Thyroid gland (tissue), 4 donors: ENCODE measurements at regions not wholly inside any gene's neighbourhood (a gene's known extent, or its start where the extent isn't known, plus 50 kb on each side); places are given as distances from the start of the nearest gene placed in this dataset.

Experiments used
- DNase-seq, 2 donors: peaks; one replicate each; pipeline ENCODE4 v3.0.0-alpha.2; 2019
- H3K27ac ChIP-seq, 3 donors: fragments of 200-600 bp; sonication (generic); 1 replicate in 2 of 3; 2 replicates in 1 of 3; pipeline ENCODE4 v1.5.1; 2016 to 2019; ENCODE audit warnings: mild to moderate bottlenecking in 1 of 3, moderate library complexity in 1 of 3
- H3K27me3 ChIP-seq: fragments of 200-600 bp; sonication (generic); one replicate; pipeline ENCODE4 v1.5.1; 2019
- H3K36me3 ChIP-seq, 2 donors: fragments of 200-600 bp; sonication (generic); one replicate each; pipeline ENCODE4 v1.5.1; 2016 to 2019
- H3K4me1 ChIP-seq, 2 donors: fragments of 200-600 bp; sonication (generic); one replicate each; pipeline ENCODE4 v1.5.1; 2017 to 2019
- H3K4me3 ChIP-seq, 3 donors: fragments of 200-600 bp; sonication (generic); replicated peaks in 1 of 3; 1 replicate in 2 of 3; 2 replicates in 1 of 3; pipeline ENCODE4 v1.5.1; 2016; ENCODE audit warnings: mild to moderate bottlenecking in 1 of 3
- H3K9me3 ChIP-seq: fragments of 200-600 bp; sonication (generic); one replicate; pipeline ENCODE4 v1.5.1; 2017
- CTCF ChIP-seq, 6 experiments: fragments of 200-600 bp in 3 of 6; fragments of 450-650 bp in 3 of 6; sonication (generic) in 3 of 6; IDR thresholded peaks; one replicate each; pipeline ENCODE4 v1.5.1; 2016 to 2019; ENCODE audit warnings: antibody characterized with exemption in 6 of 6, mild to moderate bottlenecking in 2 of 6, inconsistent platforms in 1 of 6, moderate library complexity in 1 of 6
- POLR2A ChIP-seq, 2 donors: fragments of 450-650 bp; IDR thresholded peaks; one replicate each; pipeline ENCODE4 v1.6.1; 2017; ENCODE audit warnings: antibody characterized with exemption in 2 of 2, mild to moderate bottlenecking in 2 of 2, moderate library complexity in 1 of 2
- WGBS, 2 donors: methylation state at CpG; one replicate each; pipeline ENCODE4 v1.1.5; 2017; 5-methylcytosine and 5-hydroxymethylcytosine counted together
- intact Hi-C: fragments of 100-400 bp; cut with DNase I; formaldehyde crosslinking; loops from one replicate; pipeline ENCODE4 v1.15.1; 2023

GRCh38 chr4:13268703-13269102 lies 215.4 kb downstream of the RAB28 start:
- DNase-seq = no peak
- no peak overlapping the region for H3K4me3 ChIP-seq
- H3K4me1 ChIP-seq = no peaks in the 10 kb centered on the region
- H3K27ac ChIP-seq = no peak overlapping the region
- no peaks in the 10 kb centered on the region for H3K36me3 ChIP-seq
- 87 to 89% methylated on average over 3 of the region's 3 CpGs for WGBS, 2 donors
- H3K9me3 ChIP-seq = no peaks in the 10 kb centered on the region
- intact Hi-C loops = no loop called here
- H3K27me3 ChIP-seq = no peaks in the 10 kb centered on the region
- no peak for TF ChIP-seq POLR2A (IDR thresholded peaks at IDR 0.05)
- TF ChIP-seq CTCF (IDR thresholded peaks at IDR 0.05) = no peak

- no peak for TF ChIP-seq CTCF (IDR thresholded peaks at IDR 0.05)
- no peak for TF ChIP-seq POLR2A (IDR thresholded peaks at IDR 0.05)
- Histone ChIP-seq H3K4me1 (no peaks in the 10 kb centered on the region), H3K27me3 (no peaks in the 10 kb centered on the region), H3K36me3 (no peaks in the 10 kb centered on the region), H3K4me3 (no peak overlapping the region), H3K27ac (no peak overlapping the region), H3K9me3 (no peaks in the 10 kb centered on the region)
- 85 to 87% methylated on average over 4 of the region's 4 CpGs for WGBS, 2 donors
- DNase-seq = no peak
- intact Hi-C loops = no loop called here
Measured at GRCh38 chr4:13268165-13268564, 216.0 kb downstream of the RAB28 start.

GRCh38 chr4:13267091-13267490 lies 217.0 kb downstream of the RAB28 start:
- Histone ChIP-seq H3K9me3 (no peaks in the 10 kb centered on the region), H3K4me1 (no peaks in the 10 kb centered on the region), H3K36me3 (no peaks in the 10 kb centered on the region), H3K4me3 (no peak overlapping the region), H3K27me3 (no peaks in the 10 kb centered on the region), H3K27ac (no peak overlapping the region)
- intact Hi-C loops = no loop called here
- no peak for DNase-seq
- 72 to 80% methylated on average over 2 of the region's 2 CpGs for WGBS, 2 donors
- TF ChIP-seq POLR2A (IDR thresholded peaks at IDR 0.05) = no peak
- no peak for TF ChIP-seq CTCF (IDR thresholded peaks at IDR 0.05)

- WGBS, 2 donors = 85 to 87% methylated on average over 3 of the region's 3 CpGs
Measured at GRCh38 chr4:13266687-13267086, 217.5 kb downstream of the RAB28 start.

GRCh38 chr4:13263967-13264525 lies 220.1 kb downstream of the RAB28 start:
- Histone ChIP-seq H3K9me3 (no peaks in the 10 kb centered on the region), H3K36me3 (no peaks in the 10 kb centered on the region), H3K4me3 (no peak overlapping the region), H3K27me3 (no peaks in the 10 kb centered on the region), H3K4me1 (no peaks in the 10 kb centered on the region), H3K27ac (no peak overlapping the region)
- DNase-seq = no peak
- no peak for TF ChIP-seq CTCF (IDR thresholded peaks at IDR 0.05)
- no peak for TF ChIP-seq POLR2A (IDR thresholded peaks at IDR 0.05)
- 92 to 95% methylated on average over 4 of the region's 4 CpGs for WGBS, 2 donors
- intact Hi-C loops = no loop called here

More at GRCh38 chr4:13266687-13267086, 217.5 kb downstream of the RAB28 start:
- Histone ChIP-seq H3K9me3 (no peaks in the 10 kb centered on the region), H3K27me3 (no peaks in the 10 kb centered on the region), H3K36me3 (no peaks in the 10 kb centered on the region), H3K4me3 (no peak overlapping the region), H3K27ac (no peak overlapping the region), H3K4me1 (no peaks in the 10 kb centered on the region)
- DNase-seq = no peak
- intact Hi-C loops = no loop called here
- no peak for TF ChIP-seq CTCF (IDR thresholded peaks at IDR 0.05)
- TF ChIP-seq POLR2A (IDR thresholded peaks at IDR 0.05) = no peak
